ENCODE measurements at regions not wholly inside any gene's neighbourhood (a gene's known extent, or its start where the extent isn't known, plus 50 kb on each side); places are given as distances from the start of the nearest gene placed in this dataset.

GRCh38 chr15:69660114-69660513 is 207.5 kb downstream of the RPLP1 start:
- TF ChIP-seq CTCF (conservative IDR thresholded peaks at IDR 0.05) (no peak), EZH2 (IDR thresholded peaks at IDR 0.05; ENCODE audit: low read depth) (no peak)

Measured in PC-9 (cell line).